ENCODE measurements at regions not wholly inside any gene's neighbourhood (a gene's known extent, or its start where the extent isn't known, plus 50 kb on each side); places are given as distances from the start of the nearest gene placed in this dataset.
"Not testable (repeated sequence)": the region's sequence is repeated elsewhere in the genome, so short reads cannot be mapped to it uniquely, and the experiment has no call there.

DNA sequence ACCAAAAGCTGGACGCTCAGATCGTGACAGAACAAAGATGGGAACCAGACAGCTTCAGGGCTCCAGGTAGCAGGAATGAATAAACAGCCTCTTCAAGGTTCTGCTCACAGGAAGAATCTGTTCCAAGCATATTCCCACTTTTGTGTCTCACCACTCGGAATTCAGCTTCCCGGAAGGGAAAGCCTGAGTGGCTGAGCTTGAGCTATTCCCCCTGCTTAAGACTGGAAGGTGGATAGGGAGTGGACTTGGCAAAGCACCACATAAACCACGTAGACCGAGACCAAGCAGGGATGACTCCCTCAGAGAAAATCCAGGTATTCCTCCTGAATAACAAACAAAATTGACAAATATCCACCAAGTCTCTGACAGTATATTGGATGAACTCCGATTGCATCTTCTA, 180.2 kb upstream of the NR2F2 start:
- TF ChIP-seq, protein P1, sequence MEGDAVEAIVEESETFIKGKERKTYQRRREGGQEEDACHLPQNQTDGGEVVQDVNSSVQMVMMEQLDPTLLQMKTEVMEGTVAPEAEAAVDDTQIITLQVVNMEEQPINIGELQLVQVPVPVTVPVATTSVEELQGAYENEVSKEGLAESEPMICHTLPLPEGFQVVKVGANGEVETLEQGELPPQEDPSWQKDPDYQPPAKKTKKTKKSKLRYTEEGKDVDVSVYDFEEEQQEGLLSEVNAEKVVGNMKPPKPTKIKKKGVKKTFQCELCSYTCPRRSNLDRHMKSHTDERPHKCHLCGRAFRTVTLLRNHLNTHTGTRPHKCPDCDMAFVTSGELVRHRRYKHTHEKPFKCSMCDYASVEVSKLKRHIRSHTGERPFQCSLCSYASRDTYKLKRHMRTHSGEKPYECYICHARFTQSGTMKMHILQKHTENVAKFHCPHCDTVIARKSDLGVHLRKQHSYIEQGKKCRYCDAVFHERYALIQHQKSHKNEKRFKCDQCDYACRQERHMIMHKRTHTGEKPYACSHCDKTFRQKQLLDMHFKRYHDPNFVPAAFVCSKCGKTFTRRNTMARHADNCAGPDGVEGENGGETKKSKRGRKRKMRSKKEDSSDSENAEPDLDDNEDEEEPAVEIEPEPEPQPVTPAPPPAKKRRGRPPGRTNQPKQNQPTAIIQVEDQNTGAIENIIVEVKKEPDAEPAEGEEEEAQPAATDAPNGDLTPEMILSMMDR (IDR thresholded peaks at IDR 0.05; ENCODE audit: low read depth, low read length, poor library complexity, severe bottlenecking), result no peak
- TF ChIP-seq EZH2phosphoT487 (IDR thresholded peaks at IDR 0.05; ENCODE audit: borderline replicate concordance, low read length), result no peak
- no peaks in the 10 kb centered on the region for H3K27me3 ChIP-seq (ENCODE audit: control insufficient read depth, low read length)

DNA sequence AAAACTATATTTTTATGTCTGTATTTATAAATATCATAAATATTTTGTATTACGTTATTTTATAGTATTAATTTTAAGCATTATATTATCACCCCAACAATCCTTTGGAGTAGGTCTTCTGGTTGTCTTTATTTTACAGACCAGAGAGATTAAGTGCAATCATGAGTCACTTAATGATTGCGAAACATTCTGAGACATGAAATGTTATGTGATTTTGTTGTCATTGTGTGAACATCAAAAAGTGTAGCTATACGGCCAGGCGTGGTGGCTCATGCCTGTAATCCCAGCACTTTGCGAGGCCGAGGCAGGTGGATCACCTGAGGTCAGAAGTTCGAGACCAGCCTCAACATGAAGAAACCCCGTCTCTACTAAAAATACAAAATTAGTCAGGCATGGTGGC, 178.8 kb upstream of the NR2F2 start:
- not testable (repeated sequence) for H3K4me2 ChIP-seq (ENCODE audit: low read length); H3K9me2 ChIP-seq (replicated peaks; ENCODE audit: control insufficient read depth, low read length); H3K4me1 ChIP-seq (ENCODE audit: control insufficient read depth, low read length); H3F3A ChIP-seq (ENCODE audit: control insufficient read depth, insufficient read depth); H3K9me3 ChIP-seq (ENCODE audit: control insufficient read depth, insufficient read depth, low read length); H3K27ac ChIP-seq (ENCODE audit: low read depth, low read length); H4K20me1 ChIP-seq (ENCODE audit: control insufficient read depth, insufficient read depth, low read depth, low read length); H3K36me3 ChIP-seq (ENCODE audit: control insufficient read depth, low read length); H3K27me3 ChIP-seq (ENCODE audit: control insufficient read depth, low read length); H3K4me3 ChIP-seq (ENCODE audit: low read length); H3K79me2 ChIP-seq (ENCODE audit: control insufficient read depth, low read length)

More for the DNA sequence above, 180.2 kb upstream of the NR2F2 start:
- no peak overlapping the region for H3K4me2 ChIP-seq (ENCODE audit: low read length)
- no peaks in the 10 kb centered on the region for H3F3A ChIP-seq (ENCODE audit: control insufficient read depth, insufficient read depth)
- no peaks in the 10 kb centered on the region for H4K20me1 ChIP-seq (ENCODE audit: control insufficient read depth, insufficient read depth, low read depth, low read length)
- no peaks in the 10 kb centered on the region for H3K36me3 ChIP-seq (ENCODE audit: control insufficient read depth, low read length)
- H3K4me1 ChIP-seq (ENCODE audit: control insufficient read depth, low read length), result no peaks in the 10 kb centered on the region
- H3K9me3 ChIP-seq (ENCODE audit: control insufficient read depth, insufficient read depth, low read length), result no peaks in the 10 kb centered on the region
- H3K79me2 ChIP-seq (ENCODE audit: control insufficient read depth, low read length), result no peaks in the 10 kb centered on the region
- H3K9me2 ChIP-seq (replicated peaks; ENCODE audit: control insufficient read depth, low read length), result no peaks in the 10 kb centered on the region
- H3K4me3 ChIP-seq (ENCODE audit: low read length), result no peak overlapping the region
- H3K27ac ChIP-seq (ENCODE audit: low read depth, low read length), result no peak overlapping the region

DNA sequence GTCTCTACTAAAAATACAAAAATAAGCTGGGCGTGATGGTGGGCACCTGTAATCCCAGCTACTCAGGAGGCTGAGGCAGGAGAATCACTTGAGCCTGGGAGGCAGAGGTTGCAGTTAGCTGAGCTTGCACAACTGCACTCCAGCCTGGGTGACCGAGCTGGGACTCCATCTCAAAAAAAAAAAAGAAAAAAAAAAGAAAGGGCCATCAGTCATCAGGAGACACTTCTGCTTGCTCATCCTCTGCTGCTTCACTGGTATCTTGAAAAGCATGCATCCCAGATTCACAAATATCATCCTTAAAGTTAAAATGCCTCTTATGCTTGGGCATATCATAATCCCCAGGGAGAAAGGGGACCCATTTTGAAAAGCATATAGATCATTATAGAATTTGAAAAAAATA, 176.6 kb upstream of the NR2F2 start:
- no peaks in the 10 kb centered on the region for H3F3A ChIP-seq (ENCODE audit: control insufficient read depth, insufficient read depth)
- TF ChIP-seq, protein P1 (IDR thresholded peaks at IDR 0.05; ENCODE audit: low read depth, low read length, poor library complexity, severe bottlenecking), result no peak
- no peak for TF ChIP-seq EZH2phosphoT487 (IDR thresholded peaks at IDR 0.05; ENCODE audit: borderline replicate concordance, low read length)
- no peaks in the 10 kb centered on the region for H3K27me3 ChIP-seq (ENCODE audit: control insufficient read depth, low read length)
- no peaks in the 10 kb centered on the region for H3K79me2 ChIP-seq (ENCODE audit: control insufficient read depth, low read length)
- no peaks in the 10 kb centered on the region for H3K36me3 ChIP-seq (ENCODE audit: control insufficient read depth, low read length)
- H4K20me1 ChIP-seq (ENCODE audit: control insufficient read depth, insufficient read depth, low read depth, low read length), result no peaks in the 10 kb centered on the region
- no peaks in the 10 kb centered on the region for H3K9me3 ChIP-seq (ENCODE audit: control insufficient read depth, insufficient read depth, low read length)
- no peaks in the 10 kb centered on the region for H3K4me1 ChIP-seq (ENCODE audit: control insufficient read depth, low read length)
- H3K27ac ChIP-seq (ENCODE audit: low read depth, low read length), result no peak overlapping the region
- H3K4me2 ChIP-seq (ENCODE audit: low read length), result no peak overlapping the region
- H3K4me3 ChIP-seq (ENCODE audit: low read length), result no peak overlapping the region
- no peaks in the 10 kb centered on the region for H3K9me2 ChIP-seq (replicated peaks; ENCODE audit: control insufficient read depth, low read length)

DNA sequence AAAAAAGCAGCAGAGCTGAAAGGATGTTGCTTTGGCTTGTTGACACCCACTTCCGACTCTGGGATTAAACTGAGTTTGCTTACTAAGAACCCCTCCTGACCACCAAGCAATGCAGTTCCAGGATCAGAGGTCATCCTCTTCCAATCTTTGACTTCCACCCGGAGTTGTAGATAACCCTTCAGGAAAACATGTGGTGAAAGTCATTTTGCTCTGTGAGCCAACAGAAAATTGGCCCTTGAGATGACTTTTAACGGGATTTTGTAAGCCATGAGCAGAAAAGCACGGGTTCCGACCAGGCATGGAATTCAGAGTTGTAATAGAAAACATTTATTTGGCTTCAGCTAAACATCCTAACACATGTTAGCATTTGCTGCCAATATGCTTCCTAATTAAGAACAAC, 171.6 kb upstream of the NR2F2 start:
- Histone ChIP-seq H3K9me3 (ENCODE audit: control insufficient read depth, insufficient read depth, low read length) (no peaks in the 10 kb centered on the region), H4K20me1 (ENCODE audit: control insufficient read depth, insufficient read depth, low read depth, low read length) (no peaks in the 10 kb centered on the region), H3F3A (ENCODE audit: control insufficient read depth, insufficient read depth) (no peaks in the 10 kb centered on the region), H3K4me2 (ENCODE audit: low read length) (no peak overlapping the region), H3K79me2 (ENCODE audit: control insufficient read depth, low read length) (no peaks in the 10 kb centered on the region), H3K27me3 (ENCODE audit: control insufficient read depth, low read length) (no peaks in the 10 kb centered on the region), H3K4me1 (ENCODE audit: control insufficient read depth, low read length) (no peaks in the 10 kb centered on the region), H3K27ac (ENCODE audit: low read depth, low read length) (no peak overlapping the region), H3K9me2 (replicated peaks; ENCODE audit: control insufficient read depth, low read length) (no peaks in the 10 kb centered on the region), H3K36me3 (ENCODE audit: control insufficient read depth, low read length) (no peaks in the 10 kb centered on the region), H3K4me3 (ENCODE audit: low read length) (no peak overlapping the region)
- TF ChIP-seq EZH2phosphoT487 (IDR thresholded peaks at IDR 0.05; ENCODE audit: borderline replicate concordance, low read length), result no peak
- TF ChIP-seq, protein P1 (IDR thresholded peaks at IDR 0.05; ENCODE audit: low read depth, low read length, poor library complexity, severe bottlenecking), result no peak

Data from DOHH2 (cell line).